DMS53 treated with DMSO at 0.1 percent for 48 hours (cell line): ENCODE measurements at regions not wholly inside any gene's neighbourhood (a gene's known extent, or its start where the extent isn't known, plus 50 kb on each side); places are given as distances from the start of the nearest gene placed in this dataset.

Experiments
- DNase-seq: peaks from one replicate; lab custom pipeline; 2025; ENCODE audit not compliant: unreplicated experiment; lab: John Stamatoyannopoulos, UW

GRCh38 chr1:29839726-29840125 lies 603.4 kb downstream of the PTPRU start:
- no peak for DNase-seq

GRCh38 chr1:29838738-29839320 lies 602.5 kb downstream of the PTPRU start:
- DNase-seq, result no peak

- no peak for DNase-seq
Measured at GRCh38 chr1:29836651-29837646, 600.6 kb downstream of the PTPRU start.

- DNase-seq, result no peak
Measured at GRCh38 chr1:29835874-29836273, 599.6 kb downstream of the PTPRU start.

- no peak for DNase-seq
Measured at GRCh38 chr1:29835406-29835805, 599.1 kb downstream of the PTPRU start.

- no peak for DNase-seq
Measured at GRCh38 chr1:29833581-29833980, 597.3 kb downstream of the PTPRU start.

- no peak for DNase-seq
Measured at GRCh38 chr1:29832936-29833335, 596.6 kb downstream of the PTPRU start.

GRCh38 chr1:29832471-29832870 lies 596.1 kb downstream of the PTPRU start:
- no peak for DNase-seq

- DNase-seq, result no peak
Measured at GRCh38 chr1:29831500-29832117, 595.3 kb downstream of the PTPRU start.

- DNase-seq, result no peak
Measured at GRCh38 chr1:29830916-29831315, 594.6 kb downstream of the PTPRU start.

- no peak for DNase-seq
Measured at GRCh38 chr1:29830383-29830782, 594.1 kb downstream of the PTPRU start.

- DNase-seq, result no peak
Measured at GRCh38 chr1:29829448-29830344, 593.4 kb downstream of the PTPRU start.

GRCh38 chr1:29828526-29829447 lies 592.5 kb downstream of the PTPRU start:
- no peak for DNase-seq

GRCh38 chr1:29827801-29828525 lies 591.6 kb downstream of the PTPRU start:
- no peak for DNase-seq

GRCh38 chr1:29827237-29827750 lies 591.0 kb downstream of the PTPRU start:
- no peak for DNase-seq

GRCh38 chr1:29826646-29827045 lies 590.3 kb downstream of the PTPRU start:
- no peak for DNase-seq

- no peak for DNase-seq
Measured at GRCh38 chr1:29825941-29826415, 589.7 kb downstream of the PTPRU start.

- DNase-seq, result no peak
Measured at GRCh38 chr1:29825274-29825940, 589.1 kb downstream of the PTPRU start.
